ENCODE measurements at regions not wholly inside any gene's neighbourhood (a gene's known extent, or its start where the extent isn't known, plus 50 kb on each side); places are given as distances from the start of the nearest gene placed in this dataset.

DNA sequence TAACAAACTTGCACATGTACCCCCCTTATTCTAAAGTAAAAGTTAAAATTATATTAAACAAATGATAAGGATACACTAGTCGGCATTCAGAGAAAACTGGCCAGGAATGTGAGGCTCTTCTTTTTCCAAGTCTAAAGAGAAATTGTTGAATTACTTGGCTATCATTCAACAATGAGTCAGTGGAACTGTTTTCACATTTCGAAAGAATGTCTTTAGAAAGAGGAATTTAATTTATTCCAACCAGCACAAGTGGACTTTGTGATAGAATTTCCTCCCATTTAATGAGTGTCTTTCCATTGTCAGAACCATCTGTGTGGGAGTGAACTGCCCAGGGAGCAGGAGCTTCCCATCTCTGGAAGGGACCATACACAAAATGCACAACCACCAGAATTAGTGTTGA is 792.2 kb downstream of the EPHA4 start:
- H3K27me3 ChIP-seq = no peaks in the 10 kb centered on the region
- no peak for TF ChIP-seq EP300 (IDR thresholded peaks at IDR 0.05)
- TF ChIP-seq, protein P1, sequence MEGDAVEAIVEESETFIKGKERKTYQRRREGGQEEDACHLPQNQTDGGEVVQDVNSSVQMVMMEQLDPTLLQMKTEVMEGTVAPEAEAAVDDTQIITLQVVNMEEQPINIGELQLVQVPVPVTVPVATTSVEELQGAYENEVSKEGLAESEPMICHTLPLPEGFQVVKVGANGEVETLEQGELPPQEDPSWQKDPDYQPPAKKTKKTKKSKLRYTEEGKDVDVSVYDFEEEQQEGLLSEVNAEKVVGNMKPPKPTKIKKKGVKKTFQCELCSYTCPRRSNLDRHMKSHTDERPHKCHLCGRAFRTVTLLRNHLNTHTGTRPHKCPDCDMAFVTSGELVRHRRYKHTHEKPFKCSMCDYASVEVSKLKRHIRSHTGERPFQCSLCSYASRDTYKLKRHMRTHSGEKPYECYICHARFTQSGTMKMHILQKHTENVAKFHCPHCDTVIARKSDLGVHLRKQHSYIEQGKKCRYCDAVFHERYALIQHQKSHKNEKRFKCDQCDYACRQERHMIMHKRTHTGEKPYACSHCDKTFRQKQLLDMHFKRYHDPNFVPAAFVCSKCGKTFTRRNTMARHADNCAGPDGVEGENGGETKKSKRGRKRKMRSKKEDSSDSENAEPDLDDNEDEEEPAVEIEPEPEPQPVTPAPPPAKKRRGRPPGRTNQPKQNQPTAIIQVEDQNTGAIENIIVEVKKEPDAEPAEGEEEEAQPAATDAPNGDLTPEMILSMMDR (IDR thresholded peaks at IDR 0.05) = no peak
- TF ChIP-seq POLR2A (IDR thresholded peaks at IDR 0.05) = no peak
- H3K27ac ChIP-seq = no peak overlapping the region
- no peaks in the 10 kb centered on the region for H3K36me3 ChIP-seq
- DNase-seq (ENCODE audit: low spot score in 2 of 2) = no peak
- H3K9me3 ChIP-seq = peaks cover 0 to 9% (median 0%) of the 10 kb centered on the region in 4 donors
- 12 to 18% methylated on average over 2 of the region's 2 CpGs for WGBS, 2 donors
- no peak overlapping the region for H3K4me3 ChIP-seq
- H3K4me1 ChIP-seq = peaks cover 0 to 16% (median 0%) of the 10 kb centered on the region in 4 donors

DNA sequence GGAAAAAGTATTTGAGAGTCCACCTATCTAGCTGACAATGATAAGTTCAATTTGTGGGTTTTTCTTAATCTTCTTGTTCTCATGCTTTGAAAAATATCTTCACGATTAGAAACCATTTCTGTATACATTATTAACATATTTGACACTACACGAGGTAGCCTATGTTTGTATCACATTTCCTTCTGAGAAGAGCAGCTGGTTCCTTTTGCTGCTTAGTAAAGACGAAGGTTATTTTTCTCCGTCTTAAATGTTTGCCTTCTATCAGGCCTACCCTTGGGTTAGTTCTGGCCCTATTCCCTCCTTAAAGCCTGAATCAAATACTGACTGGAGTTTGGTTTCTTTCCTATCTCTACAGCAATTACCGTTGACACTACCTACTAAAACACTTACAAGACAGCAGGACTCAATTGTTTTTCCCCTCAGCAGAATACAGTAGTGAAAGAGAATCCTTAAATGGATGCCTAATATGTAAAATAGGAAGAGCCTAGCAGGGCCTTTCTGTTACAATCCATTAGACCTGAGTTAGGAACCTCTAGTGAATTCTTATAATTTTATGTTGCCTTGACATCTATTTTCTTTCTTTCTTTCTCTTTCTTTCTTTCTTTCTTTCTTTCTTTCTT is 790.4 kb downstream of the EPHA4 start:
- Histone ChIP-seq H3K27me3 (no peaks in the 10 kb centered on the region), H3K4me3 (no peak overlapping the region), H3K4me1 (peaks cover 0 to 16% (median 0%) of the 10 kb centered on the region in 4 donors), H3K27ac (no peak overlapping the region), H3K9me3 (peaks cover 0 to 9% (median 0%) of the 10 kb centered on the region in 4 donors), H3K36me3 (no peaks in the 10 kb centered on the region)
- DNase-seq (ENCODE audit: low spot score in 2 of 2) = no peak
- WGBS, 2 donors = 88 to 95% methylated on average over 5 of the region's 5 CpGs
- TF ChIP-seq POLR2A (IDR thresholded peaks at IDR 0.05) = no peak
- TF ChIP-seq, protein P1 (IDR thresholded peaks at IDR 0.05) = no peak
- TF ChIP-seq EP300 (IDR thresholded peaks at IDR 0.05) = no peak

DNA sequence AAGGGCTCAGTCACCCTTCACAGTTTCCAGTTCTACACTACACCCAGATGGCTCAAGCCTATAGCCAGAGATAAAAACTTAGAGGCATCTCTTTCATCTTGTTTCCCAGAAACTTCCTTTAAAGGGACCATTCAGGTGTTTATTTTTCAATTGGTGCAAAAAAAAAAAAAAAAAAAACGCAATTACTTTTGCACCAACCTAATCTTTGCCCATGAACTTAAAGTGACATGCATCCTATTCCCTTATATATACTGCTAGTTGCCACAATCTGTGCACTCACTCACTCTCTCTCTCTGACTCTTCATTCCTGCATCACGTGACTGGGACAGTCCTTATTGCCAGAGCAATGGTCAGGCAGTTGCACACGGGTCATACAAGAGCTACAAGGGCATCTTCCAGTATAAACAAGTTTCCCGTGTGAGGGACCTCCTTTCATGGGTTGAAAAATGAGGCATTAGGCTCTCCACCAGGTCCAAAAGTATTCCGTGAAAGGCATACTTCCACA is 789.4 kb downstream of the EPHA4 start:
- peaks cover 0 to 16% (median 0%) of the 10 kb centered on the region in 4 donors for H3K4me1 ChIP-seq
- H3K4me3 ChIP-seq = no peak overlapping the region
- H3K27ac ChIP-seq = no peak overlapping the region
- 75 to 77% methylated on average over 5 of the region's 5 CpGs for WGBS, 2 donors
- H3K36me3 ChIP-seq = no peaks in the 10 kb centered on the region
- H3K27me3 ChIP-seq = no peaks in the 10 kb centered on the region
- no peak for DNase-seq (ENCODE audit: low spot score in 2 of 2)
- TF ChIP-seq POLR2A (IDR thresholded peaks at IDR 0.05) (no peak), EP300 (IDR thresholded peaks at IDR 0.05) (no peak)
- TF ChIP-seq, protein P1 (IDR thresholded peaks at IDR 0.05) = no peak
- H3K9me3 ChIP-seq = peaks cover 0 to 9% (median 0%) of the 10 kb centered on the region in 4 donors

DNA sequence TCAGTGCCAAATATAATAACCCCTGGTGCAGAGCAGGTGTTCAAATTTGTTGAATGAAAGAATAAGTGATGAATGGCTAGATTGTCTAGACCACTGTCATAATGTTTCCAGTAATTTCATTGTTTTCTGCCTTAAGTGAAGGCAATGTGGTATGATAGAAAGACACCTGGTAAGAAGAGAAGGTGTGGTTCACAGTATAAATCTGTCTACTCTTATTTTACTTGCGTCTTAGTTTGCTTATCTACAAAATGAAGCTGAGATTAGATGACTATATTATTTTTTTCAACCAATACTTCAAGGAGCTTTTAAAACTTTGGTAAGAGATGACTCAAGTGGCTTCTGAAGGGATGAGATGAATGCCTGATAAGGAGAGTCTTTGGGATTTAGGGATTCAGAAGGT is 788.4 kb downstream of the EPHA4 start:
- Histone ChIP-seq H3K9me3 (peaks cover 0 to 7% (median 0%) of the 10 kb centered on the region in 4 donors), H3K4me3 (no peak overlapping the region), H3K4me1 (peaks cover 0 to 16% (median 0%) of the 10 kb centered on the region in 4 donors), H3K27me3 (no peaks in the 10 kb centered on the region), H3K36me3 (no peaks in the 10 kb centered on the region), H3K27ac (no peak overlapping the region)
- DNase-seq (ENCODE audit: low spot score in 2 of 2) = no peak
- TF ChIP-seq EP300 (IDR thresholded peaks at IDR 0.05) = no peak
- TF ChIP-seq, protein P1 (IDR thresholded peaks at IDR 0.05) = no peak
- 80 to 81% methylated on average over 1 of the region's 1 CpG for WGBS, 2 donors

DNA sequence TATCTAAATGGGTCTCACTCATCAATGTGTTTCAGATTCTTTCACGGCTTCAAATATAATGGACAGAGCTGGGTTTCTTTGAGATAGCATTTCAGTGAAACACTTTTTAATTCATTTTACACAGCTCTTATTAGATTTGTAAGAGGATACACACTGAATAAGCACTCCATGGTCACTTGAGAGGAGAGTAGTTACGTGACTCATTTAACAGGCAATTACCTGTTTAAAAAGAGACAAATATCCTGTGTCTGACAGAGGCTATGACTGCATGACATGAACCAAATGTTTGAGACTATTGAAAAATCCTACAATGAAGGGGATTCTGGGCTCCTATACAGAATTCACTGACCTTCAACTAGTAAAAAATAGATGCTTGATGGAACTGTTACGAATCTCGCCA is 786.9 kb downstream of the EPHA4 start:
- DNase-seq (ENCODE audit: low spot score in 2 of 2) = no peak
- Histone ChIP-seq H3K27ac (no peak overlapping the region), H3K4me3 (no peak overlapping the region), H3K4me1 (peaks cover 0 to 17% (median 0%) of the 10 kb centered on the region in 4 donors), H3K9me3 (no peaks in the 10 kb centered on the region), H3K36me3 (no peaks in the 10 kb centered on the region), H3K27me3 (no peaks in the 10 kb centered on the region)
- WGBS, 2 donors = 88 to 90% methylated on average over 4 of the region's 4 CpGs
- TF ChIP-seq, protein P1 (IDR thresholded peaks at IDR 0.05) = no peak
- no peak for TF ChIP-seq POLR2A (IDR thresholded peaks at IDR 0.05)
- TF ChIP-seq EP300 (IDR thresholded peaks at IDR 0.05) = no peak
